Thyroid gland (tissue), 4 donors: ENCODE measurements at regions not wholly inside any gene's neighbourhood (a gene's known extent, or its start where the extent isn't known, plus 50 kb on each side); places are given as distances from the start of the nearest gene placed in this dataset.

ENCODE experiments used
- CTCF ChIP-seq, 6 experiments: fragments of 200-600 bp in 3 of 6; fragments of 450-650 bp in 3 of 6; sonication (generic) in 3 of 6; IDR thresholded peaks; one replicate each; pipeline ENCODE4 v1.5.1; 2016 to 2019; ENCODE audit warnings: antibody characterized with exemption in 6 of 6, mild to moderate bottlenecking in 2 of 6, inconsistent platforms in 1 of 6, moderate library complexity in 1 of 6
- POLR2A ChIP-seq, 2 donors: fragments of 450-650 bp; IDR thresholded peaks; one replicate each; pipeline ENCODE4 v1.6.1; 2017; ENCODE audit warnings: antibody characterized with exemption in 2 of 2, mild to moderate bottlenecking in 2 of 2, moderate library complexity in 1 of 2

GRCh38 chr21:18743531-18743930 lies 339.9 kb upstream of the TMPRSS15 start:
- TF ChIP-seq CTCF (IDR thresholded peaks at IDR 0.05) (no peak), POLR2A (IDR thresholded peaks at IDR 0.05) (no peak)
